Cardiac muscle cell (in vitro differentiated cells and primary cell): ENCODE measurements at regions not wholly inside any gene's neighbourhood (a gene's known extent, or its start where the extent isn't known, plus 50 kb on each side); places are given as distances from the start of the nearest gene placed in this dataset.
A peak's percentile ranks its signal among the peaks of the same experiment; 100 is the strongest.

Experiments used
- DNase-seq, 2 donors: peaks; one replicate each; pipeline versions ENCODE4 v3.0.0 to v3.0.0-alpha.2; 2010 to 2017; ENCODE audit warnings: low read depth in 1 of 2, low spot score in 1 of 2
- H3K27ac ChIP-seq: fragments of 200-600 bp; sonication (generic); 2 replicates; pipeline ENCODE4 v1.5.1; 2016
- H3K27me3 ChIP-seq: fragments of 200-600 bp; sonication (generic); 2 replicates; pipeline ENCODE4 v1.6.0; 2016; ENCODE audit warnings: control low read depth
- H3K36me3 ChIP-seq: fragments of 200-600 bp; sonication (generic); 2 replicates; pipeline ENCODE4 v1.5.1; 2016; ENCODE audit warnings: control low read depth
- H3K4me1 ChIP-seq: fragments of 200-600 bp; sonication (generic); 2 replicates; pipeline ENCODE4 v1.8.1; 2017; ENCODE audit warnings: low read depth, mild to moderate bottlenecking, mixed run types
- H3K4me3 ChIP-seq: fragments of 200-600 bp; sonication (generic); 2 replicates; pipeline ENCODE4 v1.5.1; 2016; ENCODE audit warnings: mild to moderate bottlenecking
- H3K9me3 ChIP-seq: fragments of 200-600 bp; sonication (generic); 2 replicates; pipeline ENCODE4 v1.5.1; 2017; ENCODE audit warnings: low read depth, mild to moderate bottlenecking, control low read depth
- CTCF ChIP-seq: IDR thresholded peaks from 2 replicates; pipeline ENCODE4 v1.5.1; 2012; ENCODE audit warnings: low read depth, mild to moderate bottlenecking, low read length

- Histone ChIP-seq H3K4me3 (no peak overlapping the region), H3K36me3 (no peaks in the 10 kb centered on the region), H3K4me1 (no peaks in the 10 kb centered on the region), H3K27me3 (no peaks in the 10 kb centered on the region), H3K27ac (no peak overlapping the region), H3K9me3 (no peaks in the 10 kb centered on the region)
- no peak for TF ChIP-seq CTCF
- no peak for DNase-seq
Observed at GRCh38 chr5:8953911-8954438, 591.9 kb downstream of the SEMA5A start.

- Histone ChIP-seq H3K4me1 (no peaks in the 10 kb centered on the region), H3K9me3 (no peaks in the 10 kb centered on the region), H3K27ac (no peak overlapping the region), H3K4me3 (no peak overlapping the region), H3K36me3 (no peaks in the 10 kb centered on the region), H3K27me3 (no peaks in the 10 kb centered on the region)
- TF ChIP-seq CTCF = no peak
- no peak for DNase-seq
Observed at GRCh38 chr5:8954801-8955200, 591.1 kb downstream of the SEMA5A start.

- TF ChIP-seq CTCF = no peak
- no peaks in the 10 kb centered on the region for H3K9me3 ChIP-seq
- H3K27ac ChIP-seq = no peak overlapping the region
- no peaks in the 10 kb centered on the region for H3K27me3 ChIP-seq
- no peaks in the 10 kb centered on the region for H3K36me3 ChIP-seq
- H3K4me1 ChIP-seq = no peaks in the 10 kb centered on the region
- no peak overlapping the region for H3K4me3 ChIP-seq
- DNase-seq = no peak
Observed at GRCh38 chr5:8956659-8957058, 589.2 kb downstream of the SEMA5A start.

GRCh38 chr5:8958602-8959001 lies 587.3 kb downstream of the SEMA5A start:
- H3K4me3 ChIP-seq = no peak overlapping the region
- H3K9me3 ChIP-seq = no peaks in the 10 kb centered on the region
- no peaks in the 10 kb centered on the region for H3K36me3 ChIP-seq
- H3K4me1 ChIP-seq = no peaks in the 10 kb centered on the region
- peak in 1 of 2 donors; percentile 6 for DNase-seq
- H3K27me3 ChIP-seq = no peaks in the 10 kb centered on the region
- no peak overlapping the region for H3K27ac ChIP-seq
- no peak for TF ChIP-seq CTCF

- no peaks in the 10 kb centered on the region for H3K27me3 ChIP-seq
- DNase-seq = no peak
- no peaks in the 10 kb centered on the region for H3K36me3 ChIP-seq
- TF ChIP-seq CTCF = no peak
- no peak overlapping the region for H3K27ac ChIP-seq
- H3K9me3 ChIP-seq = no peaks in the 10 kb centered on the region
- no peaks in the 10 kb centered on the region for H3K4me1 ChIP-seq
- H3K4me3 ChIP-seq = no peak overlapping the region
Observed at GRCh38 chr5:8961219-8961618, 584.7 kb downstream of the SEMA5A start.

GRCh38 chr5:8961956-8962355 lies 583.9 kb downstream of the SEMA5A start:
- TF ChIP-seq CTCF = no peak
- Histone ChIP-seq H3K27ac (no peak overlapping the region), H3K27me3 (no peaks in the 10 kb centered on the region), H3K4me3 (no peak overlapping the region), H3K4me1 (no peaks in the 10 kb centered on the region), H3K9me3 (no peaks in the 10 kb centered on the region), H3K36me3 (no peaks in the 10 kb centered on the region)
- DNase-seq = no peak
